Keratinocyte (primary cell): ENCODE measurements at regions not wholly inside any gene's neighbourhood (a gene's known extent, or its start where the extent isn't known, plus 50 kb on each side); places are given as distances from the start of the nearest gene placed in this dataset.

Experiments
- DNase-seq: peaks from one replicate; pipeline ENCODE4 v3.0.0-alpha.2; 2011; ENCODE audit warnings: low read depth, missing footprints, low spot score
- FAIRE-seq: peaks from 2 replicates; lab custom pipeline; 2011; peaks lifted over from hg19 to GRCh38; lab: Jason Lieb, UNC
- H2AFZ ChIP-seq: 2 replicates; pipeline ENCODE4 v1.6.0; 2012; ENCODE audit warnings: low read length, control low read depth, inconsistent platforms; ENCODE audit not compliant: control insufficient read depth
- H3K27ac ChIP-seq: 2 replicates; pipeline ENCODE4 v1.5.1; 2011; ENCODE audit warnings: low read length; ENCODE audit not compliant: control insufficient read depth, insufficient read depth
- H3K27me3 ChIP-seq: 3 replicates; pipeline ENCODE4 v1.6.0; 2011; ENCODE audit warnings: low read length; ENCODE audit not compliant: control insufficient read depth, insufficient read depth; ENCODE audit errors: extremely low read depth
- H3K36me3 ChIP-seq, 2 experiments: 2 replicates in 1 of 2; 3 replicates in 1 of 2; pipeline ENCODE4 v1.5.1; 2011; ENCODE audit warnings: low read length in 2 of 2, mild to moderate bottlenecking in 1 of 2; ENCODE audit not compliant: control insufficient read depth in 2 of 2, insufficient read depth in 2 of 2; ENCODE audit errors: extremely low read depth in 1 of 2
- H3K4me1 ChIP-seq: 3 replicates; pipeline ENCODE4 v1.5.1; 2011; ENCODE audit warnings: low read length; ENCODE audit not compliant: control insufficient read depth, insufficient read depth; ENCODE audit errors: extremely low read depth
- H3K4me2 ChIP-seq: 3 replicates; pipeline ENCODE4 v1.6.0; 2011; ENCODE audit warnings: low read depth, low read length; ENCODE audit not compliant: control insufficient read depth, insufficient read depth; ENCODE audit errors: extremely low read depth
- H3K4me3 ChIP-seq, 3 experiments: fragments of 200-600 bp in 1 of 3; sonication (generic) in 1 of 3; 2 replicates in 2 of 3; 3 replicates in 1 of 3; pipeline ENCODE4 v1.5.1; 2011 to 2016; ENCODE audit warnings: low read length in 3 of 3, mild to moderate bottlenecking in 3 of 3, control low read depth in 2 of 3, inconsistent platforms in 1 of 3, low read depth in 1 of 3, mixed read lengths in 1 of 3, mixed run types in 1 of 3, moderate library complexity in 1 of 3; ENCODE audit not compliant: control insufficient read depth in 2 of 3, insufficient read depth in 2 of 3; ENCODE audit errors: extremely low read depth in 1 of 3
- H3K79me2 ChIP-seq: 2 replicates; pipeline ENCODE4 v1.6.0; 2012; ENCODE audit warnings: low read length; ENCODE audit not compliant: control insufficient read depth, insufficient read depth
- H3K9ac ChIP-seq: 3 replicates; pipeline ENCODE4 v1.6.0; 2011; ENCODE audit warnings: low read length; ENCODE audit not compliant: control insufficient read depth, insufficient read depth; ENCODE audit errors: extremely low read depth
- H3K9me1 ChIP-seq: 3 replicates; pipeline ENCODE4 v1.6.0; 2011; ENCODE audit warnings: low read length; ENCODE audit not compliant: control insufficient read depth, insufficient read depth; ENCODE audit errors: extremely low read depth
- H3K9me3 ChIP-seq: 2 replicates; pipeline ENCODE4 v1.5.1; 2012; ENCODE audit warnings: low read depth, low read length; ENCODE audit not compliant: control insufficient read depth
- H4K20me1 ChIP-seq: 3 replicates; pipeline ENCODE4 v1.6.0; 2011; ENCODE audit warnings: low read length; ENCODE audit not compliant: control insufficient read depth, insufficient read depth; ENCODE audit errors: extremely low read depth
- CTCF ChIP-seq, 3 experiments: IDR thresholded peaks in 1 of 3; conservative IDR thresholded peaks in 1 of 3; optimal IDR thresholded peaks in 1 of 3; 2 replicates in 2 of 3; 3 replicates in 1 of 3; pipeline versions ENCODE3 to v1.5.1; 2011; ENCODE audit warnings: low read length in 3 of 3, mild to moderate bottlenecking in 3 of 3, moderate library complexity in 2 of 3, control low read depth in 1 of 3, inconsistent platforms in 1 of 3; ENCODE audit not compliant: insufficient read depth in 2 of 3; ENCODE audit errors: extremely low read depth in 1 of 3
- EZH2 ChIP-seq: IDR thresholded peaks from one replicate; pipeline ENCODE4 v1.6.1; 2012; ENCODE audit warnings: inconsistent platforms, mild to moderate bottlenecking, low read length, moderate library complexity
- dilution Hi-C: fragments of 300-500 bp; cut with MboI; formaldehyde crosslinking; loops from one replicate; pipeline ENCODE4 v1.7.0; 2020; ENCODE audit warnings: low sequenced_read_pairs; ENCODE audit not compliant: extremely low pct_ligation_motif_present

GRCh38 chr7:124254396-124254795 lies 221.5 kb upstream of the TMEM229A start:
- TF ChIP-seq EZH2 (no peak), CTCF (optimal IDR thresholded peaks at IDR 0.05 in 1 of 3, IDR thresholded peaks at IDR 0.05 in 1 of 3, conservative IDR thresholded peaks at IDR 0.05 in 1 of 3; ENCODE audit: extremely low read depth in 1 of 3, insufficient read depth in 2 of 3, low read length in 3 of 3) (no peak)
- DNase-seq, result no peak
- Histone ChIP-seq H4K20me1 (no peaks in the 10 kb centered on the region), H3K36me3 (no peaks in the 10 kb centered on the region), H3K4me2 (no peak overlapping the region), H3K4me3 (no peak overlapping the region), H3K9me3 (no peaks in the 10 kb centered on the region), H3K4me1 (no peaks in the 10 kb centered on the region), H3K9ac (no peak overlapping the region), H3K27ac (no peak overlapping the region), H3K27me3 (no peaks in the 10 kb centered on the region), H3K79me2 (no peaks in the 10 kb centered on the region), H2AFZ (no peak overlapping the region), H3K9me1 (no peaks in the 10 kb centered on the region)
- FAIRE-seq, result no peak
- dilution Hi-C loops, result no loop called here

DNA sequence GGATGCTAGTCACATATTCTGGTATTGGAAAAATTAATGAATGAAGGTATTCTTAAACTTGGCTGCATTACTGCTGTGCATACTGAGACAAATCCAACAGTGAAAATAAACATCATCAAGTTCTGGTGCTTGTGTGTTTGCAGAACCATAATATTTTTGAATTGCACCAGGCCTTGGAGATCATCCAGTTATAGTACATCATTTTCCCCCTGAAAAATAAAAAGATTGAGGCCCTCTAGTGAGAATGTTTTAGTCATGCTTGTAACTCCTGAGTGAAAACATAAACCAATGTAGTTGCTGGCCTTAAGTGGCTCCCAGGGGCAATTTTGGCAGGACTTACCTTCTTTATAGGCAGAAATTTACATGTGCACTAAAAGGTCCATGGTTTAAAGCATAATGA lies 218.8 kb upstream of the TMEM229A start:
- no peaks in the 10 kb centered on the region for H3K9me1 ChIP-seq
- no peaks in the 10 kb centered on the region for H3K79me2 ChIP-seq
- no peaks in the 10 kb centered on the region for H3K9me3 ChIP-seq
- no peak overlapping the region for H3K27ac ChIP-seq
- no peaks in the 10 kb centered on the region for H4K20me1 ChIP-seq
- no peaks in the 10 kb centered on the region for H3K36me3 ChIP-seq
- no peak overlapping the region for H3K4me2 ChIP-seq
- no peak for FAIRE-seq
- H3K9ac ChIP-seq, result no peak overlapping the region
- H3K27me3 ChIP-seq, result no peaks in the 10 kb centered on the region
- dilution Hi-C loops, result no loop called here
- H3K4me1 ChIP-seq, result peaks cover 3% of the 10 kb centered on the region
- TF ChIP-seq EZH2 (no peak), CTCF (optimal IDR thresholded peaks at IDR 0.05 in 1 of 3, IDR thresholded peaks at IDR 0.05 in 1 of 3, conservative IDR thresholded peaks at IDR 0.05 in 1 of 3; ENCODE audit: extremely low read depth in 1 of 3, insufficient read depth in 2 of 3, low read length in 3 of 3) (no peak)
- no peak overlapping the region for H3K4me3 ChIP-seq
- H2AFZ ChIP-seq, result no peak overlapping the region
- DNase-seq, result no peak
